Endothelial cell of umbilical vein (primary cell): ENCODE measurements at regions not wholly inside any gene's neighbourhood (a gene's known extent, or its start where the extent isn't known, plus 50 kb on each side); places are given as distances from the start of the nearest gene placed in this dataset.

Experiments
- BruUV-seq: library from RNA; stranded (reverse); fragments of 400-500 nt; replicated peaks from 2 replicates; lab custom pipeline; 2021; lab: Mats Ljungman, UMichigan
- CTCF ChIA-PET: fragments of 300-600, 350-600 bp; sonication (Branson Sonifier 250); formaldehyde crosslinking; loops from one replicate; lab custom pipeline; 2021; ENCODE audit warnings: antibody characterized with exemption, inconsistent platforms; lab: Charles Lee
- POLR2A ChIA-PET: fragments of 300-600, 350-600 bp; sonication (Branson Sonifier 250); formaldehyde crosslinking; loops from one replicate; lab custom pipeline; 2021; ENCODE audit warnings: antibody characterized with exemption, inconsistent platforms; lab: Charles Lee
- DNase-seq: peaks from one replicate; pipeline ENCODE4 v3.0.0-alpha.2; 2011; ENCODE audit warnings: low read depth, low spot score
- FAIRE-seq: peaks from 2 replicates; lab custom pipeline; 2011; peaks lifted over from hg19 to GRCh38; lab: Jason Lieb, UNC
- H2AFZ ChIP-seq: 2 replicates; pipeline ENCODE4 v1.6.0; 2012; ENCODE audit warnings: low read depth, low read length, control low read depth, inconsistent platforms
- H3K27ac ChIP-seq: 2 replicates; pipeline ENCODE4 v1.5.1; 2011; ENCODE audit warnings: low read depth, mild to moderate bottlenecking, control low read depth, low read length, moderate library complexity; ENCODE audit not compliant: insufficient read depth
- H3K27me3 ChIP-seq, 2 experiments: 2 replicates each; pipeline versions ENCODE4 v1.6.0 to v1.6.1; 2011; ENCODE audit warnings: low read length in 2 of 2, mixed read lengths in 1 of 2; ENCODE audit not compliant: control insufficient read depth in 2 of 2, insufficient read depth in 2 of 2
- H3K36me3 ChIP-seq, 2 experiments: 2 replicates in 1 of 2; 3 replicates in 1 of 2; pipeline ENCODE4 v1.5.1; 2011; ENCODE audit warnings: low read length in 2 of 2, mild to moderate bottlenecking in 1 of 2, moderate library complexity in 1 of 2; ENCODE audit not compliant: control insufficient read depth in 2 of 2, insufficient read depth in 2 of 2; ENCODE audit errors: extremely low read depth in 1 of 2
- H3K4me1 ChIP-seq: 3 replicates; pipeline ENCODE4 v1.5.1; 2011; ENCODE audit warnings: mild to moderate bottlenecking, low read length; ENCODE audit not compliant: control insufficient read depth, insufficient read depth; ENCODE audit errors: extremely low read depth
- H3K4me2 ChIP-seq: 2 replicates; pipeline ENCODE4 v1.6.1; 2011; ENCODE audit warnings: low read length, control low read depth, mixed read lengths; ENCODE audit not compliant: insufficient read depth
- H3K4me3 ChIP-seq, 3 experiments: fragments of 200-600 bp in 1 of 3; sonication (generic), shearing (Covaris generic) in 1 of 3; replicated peaks in 1 of 3; 2 replicates each; pipeline ENCODE4 v1.5.1; 2011 to 2016; ENCODE audit warnings: control low read depth in 3 of 3, low read length in 3 of 3, mild to moderate bottlenecking in 2 of 3, inconsistent platforms in 1 of 3, low read depth in 1 of 3, moderate library complexity in 1 of 3; ENCODE audit not compliant: insufficient read depth in 1 of 3
- H3K79me2 ChIP-seq: 2 replicates; pipeline ENCODE4 v1.6.0; 2012; ENCODE audit warnings: low read length, inconsistent platforms; ENCODE audit not compliant: control insufficient read depth, insufficient read depth
- H3K9ac ChIP-seq: replicated peaks from 2 replicates; pipeline ENCODE3; 2011; ENCODE audit warnings: low read length, control low read depth; ENCODE audit not compliant: insufficient read depth; ENCODE audit errors: extremely low read depth
- H3K9me1 ChIP-seq: replicated peaks from 3 replicates; pipeline ENCODE4 v1.6.0; 2011; ENCODE audit warnings: mild to moderate bottlenecking, low read length; ENCODE audit not compliant: control insufficient read depth, insufficient read depth; ENCODE audit errors: extremely low read depth
- H3K9me3 ChIP-seq: replicated peaks from 2 replicates; pipeline ENCODE4 v1.5.1; 2012; ENCODE audit warnings: low read length, inconsistent platforms; ENCODE audit not compliant: control insufficient read depth, insufficient read depth
- H4K20me1 ChIP-seq: replicated peaks from 2 replicates; pipeline ENCODE3; 2011; ENCODE audit warnings: mild to moderate bottlenecking, low read length; ENCODE audit not compliant: control insufficient read depth, insufficient read depth; ENCODE audit errors: extremely low read depth
- CTCF ChIP-seq, 2 donors: IDR thresholded peaks; 1 replicate in 1 of 2; 2 replicates in 1 of 2; pipeline ENCODE4 v1.5.1; 2011; ENCODE audit warnings: low read length in 2 of 2, mild to moderate bottlenecking in 2 of 2, moderate library complexity in 2 of 2, control low read depth in 1 of 2, inconsistent platforms in 1 of 2, low read depth in 1 of 2; ENCODE audit not compliant: insufficient read depth in 1 of 2; ENCODE audit errors: extremely low read depth in 1 of 2
- EZH2 ChIP-seq: IDR thresholded peaks from 2 replicates; pipeline ENCODE4 v1.6.1; 2012; ENCODE audit warnings: borderline replicate concordance, low read depth, mild to moderate bottlenecking, moderate library complexity, low read length, inconsistent platforms; ENCODE audit not compliant: severe bottlenecking
- FOS ChIP-seq: IDR thresholded peaks from 2 replicates; pipeline ENCODE4 v1.6.1; 2011; ENCODE audit warnings: mild to moderate bottlenecking, low read length, moderate library complexity, borderline replicate concordance; ENCODE audit not compliant: insufficient read depth
- GATA2 ChIP-seq: IDR thresholded peaks from 2 replicates; pipeline ENCODE4 v1.7.0; 2011; ENCODE audit warnings: low read depth, mild to moderate bottlenecking, moderate library complexity, mixed read lengths, low read length; ENCODE audit not compliant: insufficient read length, insufficient read depth
- JUN ChIP-seq: IDR thresholded peaks from 2 replicates; pipeline ENCODE4 v1.6.1; 2011; ENCODE audit warnings: borderline replicate concordance, low read depth; ENCODE audit not compliant: insufficient read length, insufficient read depth
- MAX ChIP-seq: IDR thresholded peaks from 2 replicates; pipeline ENCODE4 v1.6.1; 2011; ENCODE audit not compliant: insufficient read depth, insufficient read length
- MYC ChIP-seq: IDR thresholded peaks from one replicate; pipeline ENCODE4 v1.6.1; 2011; ENCODE audit warnings: mild to moderate bottlenecking, low read depth, low read length
- POLR2A ChIP-seq: IDR thresholded peaks from 2 replicates; pipeline ENCODE4 v1.6.1; 2012; ENCODE audit warnings: low read depth, mild to moderate bottlenecking, control low read depth, low read length
- POLR2AphosphoS5 ChIP-seq: IDR thresholded peaks from 2 replicates; pipeline ENCODE4 v1.6.1; 2012; ENCODE audit warnings: low read depth, mild to moderate bottlenecking, control low read depth, low read length, moderate library complexity; ENCODE audit not compliant: insufficient read depth
- dilution Hi-C: fragments of 300-500 bp; cut with MboI; formaldehyde crosslinking; loops from one replicate; pipeline ENCODE4 v1.15.0; 2019; ENCODE audit warnings: low sequenced_read_pairs; ENCODE audit not compliant: extremely low pct_ligation_motif_present
- intact Hi-C: fragments of 100-400 bp; cut with micrococcal nuclease; formaldehyde crosslinking; loops from one replicate; pipeline ENCODE4 v1.10.0; 2022

GRCh38 chr12:84627593-84627992 lies 285.0 kb downstream of the SLC6A15 start:
- POLR2A ChIA-PET = no interaction called here
- no peak for FAIRE-seq

More at GRCh38 chr12:84627593-84627992, 285.0 kb downstream of the SLC6A15 start:
- Histone ChIP-seq H2AFZ (no peak overlapping the region), H3K27me3 (no peaks in the 10 kb centered on the region), H4K20me1 (no peaks in the 10 kb centered on the region), H3K9me3 (no peaks in the 10 kb centered on the region), H3K4me1 (no peaks in the 10 kb centered on the region), H3K27ac (no peak overlapping the region), H3K36me3 (no peaks in the 10 kb centered on the region), H3K4me3 (no peak overlapping the region), H3K79me2 (no peaks in the 10 kb centered on the region), H3K4me2 (no peak overlapping the region), H3K9me1 (no peaks in the 10 kb centered on the region), H3K9ac (no peak overlapping the region)
- DNase-seq = no peak
- TF ChIP-seq EZH2 = no peak
- TF ChIP-seq GATA2 = no peak
- no peak for TF ChIP-seq POLR2AphosphoS5
- TF ChIP-seq POLR2A = no peak
- TF ChIP-seq FOS = no peak
- TF ChIP-seq JUN = no peak
- TF ChIP-seq CTCF (IDR thresholded peaks at IDR 0.05; ENCODE audit: extremely low read depth in 1 of 2, insufficient read depth in 1 of 2, low read depth in 1 of 2, low read length in 2 of 2) = no peak
- TF ChIP-seq MYC = no peak
- TF ChIP-seq MAX = no peak
- CTCF ChIA-PET = no interaction called here
- no TSS peak for BruUV-seq
- dilution Hi-C loops = no loop called here
- intact Hi-C loops = no loop called here
